BJ (cell line): ENCODE measurements at regions not wholly inside any gene's neighbourhood (a gene's known extent, or its start where the extent isn't known, plus 50 kb on each side); places are given as distances from the start of the nearest gene placed in this dataset.

ENCODE experiments used
- CTCF ChIA-PET: fragments of 350-600 bp; formaldehyde crosslinking; extraction: SDS; loops from one replicate; lab custom pipeline; 2021; ENCODE audit warnings: antibody characterized with exemption, inconsistent platforms; lab: Yijun Ruan, JAX
- POLR2A ChIA-PET: fragments of 300-600 bp; sonication (Branson Sonifier 250); formaldehyde crosslinking; extraction: SDS; loops from one replicate; lab custom pipeline; 2021; ENCODE audit warnings: antibody characterized with exemption; lab: Charles Lee
- DNase-seq: peaks from one replicate; pipeline ENCODE4 v3.0.0-alpha.2; 2011; ENCODE audit warnings: low read depth
- H3K27me3 ChIP-seq: 2 replicates; pipeline ENCODE4 v1.6.0; 2011; ENCODE audit warnings: low read length; ENCODE audit not compliant: control insufficient read depth, insufficient read depth
- H3K36me3 ChIP-seq: 2 replicates; pipeline ENCODE4 v1.5.1; 2011; ENCODE audit warnings: low read length; ENCODE audit not compliant: control insufficient read depth, insufficient read depth
- H3K4me3 ChIP-seq: 2 replicates; pipeline ENCODE4 v1.5.1; 2011; ENCODE audit warnings: low read depth, mild to moderate bottlenecking, control low read depth, low read length
- TF ChIP-seq, protein P1 (sequence below): IDR thresholded peaks from 2 replicates; pipeline ENCODE4 v1.5.1; 2011; ENCODE audit warnings: low read depth, mild to moderate bottlenecking, control low read depth, inconsistent platforms, low read length, moderate library complexity; ENCODE audit not compliant: insufficient read depth

DNA sequence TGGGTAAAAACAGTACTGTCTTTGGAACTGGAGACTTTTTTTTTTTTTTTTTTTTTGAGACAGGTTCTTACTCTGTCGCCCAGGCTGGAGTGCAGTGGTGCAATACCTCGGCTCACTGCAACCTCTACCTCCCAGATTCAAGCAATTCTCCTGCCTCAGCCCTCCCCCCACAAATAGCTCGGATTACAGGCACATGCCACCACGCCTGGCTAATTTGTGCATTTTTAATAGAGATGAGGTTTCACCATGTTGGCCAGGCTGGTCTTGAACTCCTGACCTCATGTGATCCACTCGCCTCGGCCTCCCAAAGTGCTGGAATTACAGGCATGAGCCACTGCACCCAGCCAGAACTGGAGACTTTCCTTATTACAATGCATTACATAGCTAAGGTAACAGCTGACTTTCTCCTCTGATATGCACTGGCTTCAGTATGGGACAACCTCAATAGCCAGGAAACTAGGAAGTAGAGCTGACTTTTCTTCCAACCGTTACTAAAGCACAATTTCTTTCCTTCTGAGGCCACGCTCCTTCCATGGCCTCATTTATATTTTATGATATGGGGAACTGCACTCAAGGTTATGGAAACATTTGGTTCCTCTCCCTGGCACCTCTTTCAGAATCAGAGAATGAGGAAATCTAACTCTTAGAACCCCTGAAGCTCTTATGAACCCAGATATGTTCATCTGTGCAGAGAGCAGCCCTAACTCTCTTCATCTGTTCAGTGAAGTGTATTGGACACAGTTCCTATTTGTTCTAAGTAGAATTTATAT, 53.5 kb upstream of the FAM9B start:
- DNase-seq = no peak
- CTCF ChIA-PET = no interaction called here
- H3K36me3 ChIP-seq = no peaks in the 10 kb centered on the region
- no peaks in the 10 kb centered on the region for H3K27me3 ChIP-seq
- POLR2A ChIA-PET = no interaction called here
- TF ChIP-seq, protein P1, sequence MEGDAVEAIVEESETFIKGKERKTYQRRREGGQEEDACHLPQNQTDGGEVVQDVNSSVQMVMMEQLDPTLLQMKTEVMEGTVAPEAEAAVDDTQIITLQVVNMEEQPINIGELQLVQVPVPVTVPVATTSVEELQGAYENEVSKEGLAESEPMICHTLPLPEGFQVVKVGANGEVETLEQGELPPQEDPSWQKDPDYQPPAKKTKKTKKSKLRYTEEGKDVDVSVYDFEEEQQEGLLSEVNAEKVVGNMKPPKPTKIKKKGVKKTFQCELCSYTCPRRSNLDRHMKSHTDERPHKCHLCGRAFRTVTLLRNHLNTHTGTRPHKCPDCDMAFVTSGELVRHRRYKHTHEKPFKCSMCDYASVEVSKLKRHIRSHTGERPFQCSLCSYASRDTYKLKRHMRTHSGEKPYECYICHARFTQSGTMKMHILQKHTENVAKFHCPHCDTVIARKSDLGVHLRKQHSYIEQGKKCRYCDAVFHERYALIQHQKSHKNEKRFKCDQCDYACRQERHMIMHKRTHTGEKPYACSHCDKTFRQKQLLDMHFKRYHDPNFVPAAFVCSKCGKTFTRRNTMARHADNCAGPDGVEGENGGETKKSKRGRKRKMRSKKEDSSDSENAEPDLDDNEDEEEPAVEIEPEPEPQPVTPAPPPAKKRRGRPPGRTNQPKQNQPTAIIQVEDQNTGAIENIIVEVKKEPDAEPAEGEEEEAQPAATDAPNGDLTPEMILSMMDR = no peak
- no peak overlapping the region for H3K4me3 ChIP-seq

DNA sequence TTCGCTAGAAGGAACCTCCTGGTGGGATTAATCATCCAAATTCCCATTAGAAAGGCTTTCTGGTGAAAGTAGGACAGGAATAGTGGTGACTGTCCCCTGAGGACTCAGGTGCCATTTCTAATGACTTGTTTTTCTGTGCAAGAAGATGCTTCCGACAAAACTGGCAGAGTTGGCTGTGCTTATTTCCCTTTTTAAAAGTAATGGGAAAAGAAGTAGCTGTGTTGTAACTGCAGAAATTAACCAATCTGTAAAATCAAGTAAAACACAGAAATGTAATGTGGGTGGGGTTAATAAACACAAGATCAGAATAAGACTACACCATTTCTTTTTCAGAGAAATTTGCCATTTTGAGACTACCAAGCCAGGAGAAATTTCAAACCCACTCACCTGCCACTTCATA, 55.0 kb upstream of the FAM9B start:
- Histone ChIP-seq H3K36me3 (no peaks in the 10 kb centered on the region), H3K4me3 (no peak overlapping the region), H3K27me3 (no peaks in the 10 kb centered on the region)
- ChIA-PET POLR2A (no interaction called here), CTCF (interaction anchor here (0.6 kb wide), 1 partner anchor 351 kb away, joined by 3 read pairs; no protein-coding TSS in a partner anchor)
- no peak for DNase-seq
- TF ChIP-seq, protein P1 = no peak

DNA sequence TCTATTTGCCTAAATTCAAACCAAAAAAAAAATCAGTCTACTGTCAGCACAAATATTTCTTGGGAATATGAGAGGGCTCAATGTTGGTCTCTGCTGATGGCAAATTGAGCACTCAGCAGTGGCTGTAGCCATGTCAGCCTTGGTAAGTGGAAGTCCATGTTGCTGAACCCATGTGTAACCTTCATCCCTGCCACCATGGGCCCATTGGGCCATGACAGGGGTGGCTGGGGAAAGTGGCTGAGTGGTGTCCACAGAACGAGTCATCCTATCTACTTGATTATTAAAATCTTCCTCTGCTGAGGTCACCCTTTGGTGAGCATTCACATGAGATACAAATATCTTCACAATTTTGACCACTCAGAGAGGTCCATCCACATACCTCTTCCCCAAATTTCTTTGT, 56.8 kb upstream of the FAM9B start:
- DNase-seq = no peak
- TF ChIP-seq, protein P1 = no peak
- Histone ChIP-seq H3K27me3 (no peaks in the 10 kb centered on the region), H3K4me3 (no peak overlapping the region), H3K36me3 (no peaks in the 10 kb centered on the region)
- POLR2A ChIA-PET = no interaction called here
- CTCF ChIA-PET = no interaction called here

DNA sequence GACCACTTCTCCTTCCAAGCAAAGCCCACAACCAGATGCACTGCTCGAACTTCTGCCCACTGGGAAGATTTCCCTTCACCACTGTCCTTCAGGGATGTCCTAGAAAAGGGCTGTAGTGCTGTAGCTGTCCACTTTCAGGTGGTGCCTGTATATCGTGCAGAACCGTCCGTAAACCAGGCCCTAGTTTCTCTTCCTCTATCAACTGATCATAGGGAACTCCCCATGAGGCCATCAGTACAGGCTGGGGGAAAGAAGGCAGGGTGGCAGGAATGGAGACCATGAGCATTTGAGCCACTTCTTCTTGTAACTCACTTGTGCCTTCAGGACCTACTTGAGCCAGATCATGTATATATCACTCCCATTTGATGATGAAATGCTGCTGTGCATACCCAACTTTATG, 57.3 kb upstream of the FAM9B start:
- Histone ChIP-seq H3K36me3 (no peaks in the 10 kb centered on the region), H3K4me3 (no peak overlapping the region), H3K27me3 (no peaks in the 10 kb centered on the region)
- ChIA-PET POLR2A (no interaction called here), CTCF (no interaction called here)
- no peak for DNase-seq
- TF ChIP-seq, protein P1 = no peak

DNA sequence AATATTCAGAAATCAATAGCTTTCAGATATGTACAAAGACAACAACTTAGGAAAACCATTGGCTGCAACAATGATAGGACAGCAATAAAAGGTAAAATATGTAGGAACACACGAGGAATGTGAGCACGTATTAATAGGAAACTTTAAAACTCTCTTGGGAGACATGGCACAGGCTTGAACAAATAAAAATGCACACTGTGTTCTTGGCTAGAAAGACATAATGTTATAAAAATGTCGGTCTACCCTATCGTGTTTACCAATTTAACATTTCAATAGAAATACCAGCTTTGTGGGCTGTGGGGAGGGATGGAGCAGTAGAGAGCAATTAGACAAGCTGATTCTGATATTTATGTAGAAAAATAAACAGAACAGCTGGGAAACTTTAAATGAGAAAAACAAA, 69.0 kb upstream of the FAM9B start:
- no peaks in the 10 kb centered on the region for H3K36me3 ChIP-seq
- H3K27me3 ChIP-seq = no peaks in the 10 kb centered on the region
- DNase-seq = no peak
- ChIA-PET CTCF (no interaction called here), POLR2A (no interaction called here)
- TF ChIP-seq, protein P1 = no peak
- H3K4me3 ChIP-seq = no peak overlapping the region
